ENCODE measurements at regions not wholly inside any gene's neighbourhood (a gene's known extent, or its start where the extent isn't known, plus 50 kb on each side); places are given as distances from the start of the nearest gene placed in this dataset.

GRCh38 chr11:128040603-128041002 is 546.8 kb downstream of the ETS1 start:
- no peak for DNase-seq (ENCODE audit: low read depth in 2 of 2)

DNA sequence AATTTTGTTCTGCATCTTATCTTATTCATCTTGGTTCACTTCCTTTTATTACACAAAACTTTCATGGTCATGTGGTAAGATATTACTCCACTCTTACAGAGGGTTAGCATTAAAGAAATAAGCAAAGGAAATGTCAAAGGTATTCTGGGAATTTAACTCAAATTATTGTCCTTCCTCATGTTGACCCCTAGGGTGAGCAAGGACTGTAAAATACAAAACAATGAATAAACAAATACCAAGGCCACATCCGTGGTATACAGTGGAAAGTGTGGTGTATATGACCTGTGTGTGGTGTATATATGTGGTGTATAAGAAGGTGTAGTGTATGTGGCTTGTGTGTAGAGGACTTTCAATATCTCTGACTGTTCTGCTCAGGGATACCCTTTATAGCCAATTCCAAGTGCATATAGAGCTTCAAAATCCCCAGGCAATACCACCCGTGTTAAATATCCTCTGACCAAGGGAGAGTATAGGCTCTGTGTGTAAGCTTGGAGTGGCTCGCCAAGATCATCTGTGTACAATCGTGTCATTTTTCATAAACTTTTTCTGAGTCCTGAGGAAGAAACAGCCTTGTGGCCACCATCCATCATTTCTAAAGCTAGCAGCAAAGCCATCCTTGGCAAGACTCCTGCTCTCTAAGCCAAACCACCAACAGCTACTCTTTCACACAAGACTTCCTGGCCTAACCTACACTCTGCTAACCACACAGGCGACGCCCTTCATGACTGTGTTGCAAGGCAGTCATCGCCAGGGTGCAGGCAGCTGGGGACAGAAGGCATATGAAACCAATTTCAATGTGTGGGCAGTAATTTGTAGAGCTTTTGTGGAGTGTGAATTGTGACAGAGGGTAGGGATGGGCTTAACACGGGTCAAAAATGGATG is 548.0 kb downstream of the ETS1 start:
- peak; percentile 52 to 53 for DNase-seq (ENCODE audit: low read depth in 2 of 2)

- DNase-seq (ENCODE audit: low read depth in 2 of 2): no peak
Observed at GRCh38 chr11:128036556-128037093, 550.7 kb downstream of the ETS1 start.

- DNase-seq (ENCODE audit: low read depth in 2 of 2): no peak
Observed at GRCh38 chr11:128036006-128036405, 551.4 kb downstream of the ETS1 start.

DNA sequence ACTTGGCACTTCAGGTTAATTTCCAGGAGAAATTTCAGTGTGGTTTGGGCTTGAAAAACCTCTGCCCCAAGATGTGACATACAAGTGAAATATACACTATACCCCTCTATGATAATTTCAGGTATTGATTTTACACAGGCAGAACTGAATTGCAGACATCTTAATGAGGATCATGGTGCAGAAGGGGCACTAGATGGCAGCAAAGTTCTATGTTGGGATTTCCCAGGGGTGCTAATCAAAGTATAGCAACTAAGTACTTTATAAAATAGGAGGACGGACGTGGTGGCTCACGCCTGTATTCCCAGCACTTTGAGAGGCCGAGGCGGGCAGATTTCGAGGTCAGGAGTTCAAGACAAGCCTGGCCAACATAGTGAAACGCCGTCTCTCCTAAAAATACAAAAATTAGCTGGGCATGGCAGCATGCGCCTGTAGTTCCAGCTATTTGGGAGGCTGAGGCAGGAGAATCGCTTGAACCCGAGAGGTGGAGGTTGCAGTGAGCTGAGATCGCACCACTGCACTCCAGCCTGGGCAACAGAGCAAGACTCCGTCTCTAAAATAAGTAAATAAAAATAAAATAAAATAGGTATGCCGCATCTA is 555.7 kb downstream of the ETS1 start:
- peak; percentile 35 to 40 for DNase-seq (ENCODE audit: low read depth in 2 of 2)

DNA sequence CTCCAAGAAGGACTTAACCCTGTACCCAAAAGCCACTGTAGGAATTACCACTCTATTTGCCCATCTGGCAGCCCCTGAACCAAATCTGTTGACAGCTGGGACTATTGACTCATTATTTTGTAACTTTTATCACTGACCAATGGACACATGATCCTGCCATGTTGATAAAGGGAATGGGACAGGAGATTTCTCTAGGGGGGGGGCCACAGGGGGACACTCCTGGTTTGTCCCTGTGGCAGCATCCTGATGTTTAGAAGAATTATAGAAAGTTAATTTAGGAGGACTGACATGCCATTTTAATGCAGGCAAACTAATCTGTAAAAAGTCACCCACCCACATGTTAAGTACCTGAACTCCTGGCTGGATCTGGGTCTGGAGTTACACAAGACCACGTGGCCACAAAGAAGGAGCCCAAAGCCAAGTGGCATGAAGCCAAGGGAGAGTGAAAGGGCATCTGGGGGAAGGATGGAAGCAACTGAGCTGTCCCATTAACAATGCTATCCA is 558.1 kb downstream of the ETS1 start:
- DNase-seq (ENCODE audit: low read depth in 2 of 2): no peak

DNA sequence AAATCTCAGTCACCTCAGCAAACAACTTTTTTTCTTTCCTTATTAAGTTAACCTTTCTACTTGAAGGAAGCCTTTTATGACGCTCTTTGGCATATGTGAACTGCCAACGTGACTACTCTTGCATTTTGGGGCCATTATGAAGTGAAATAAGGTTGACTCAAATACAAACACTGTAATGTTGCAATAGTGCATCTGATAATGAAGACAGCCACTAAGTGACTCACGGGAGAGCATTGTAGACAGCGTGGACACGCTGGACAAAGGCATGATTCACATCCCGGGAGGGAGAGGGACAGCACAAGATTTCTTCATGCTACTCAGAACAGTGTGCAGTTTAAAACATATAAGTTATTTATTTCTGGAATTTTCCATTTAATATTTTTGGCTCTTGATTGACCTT is 560.8 kb downstream of the ETS1 start:
- no peak for DNase-seq (ENCODE audit: low read depth in 2 of 2)

DNA sequence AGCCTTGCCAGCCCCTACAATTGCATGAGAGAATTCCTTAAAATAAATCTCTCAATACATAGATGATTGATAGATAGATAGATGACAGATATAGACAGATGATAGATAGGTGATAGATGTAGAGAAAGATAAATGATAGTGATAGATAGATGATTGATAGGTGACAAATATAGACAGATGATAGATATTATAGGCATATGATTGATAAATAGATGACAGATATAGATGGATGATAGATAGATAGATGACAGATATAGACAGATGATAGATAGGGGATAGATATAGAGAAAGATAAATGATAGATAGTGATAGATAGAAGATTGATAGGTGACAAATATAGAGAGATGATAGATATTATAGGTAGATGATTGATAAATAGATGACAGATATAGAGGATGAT is 564.6 kb downstream of the ETS1 start:
- no peak for DNase-seq (ENCODE audit: low read depth in 2 of 2)

GRCh38 chr11:128022007-128022368 is 565.4 kb downstream of the ETS1 start:
- DNase-seq (ENCODE audit: low read depth in 2 of 2): no peak

GRCh38 chr11:128021349-128022006 is 565.9 kb downstream of the ETS1 start:
- no peak for DNase-seq (ENCODE audit: low read depth in 2 of 2)

DNA sequence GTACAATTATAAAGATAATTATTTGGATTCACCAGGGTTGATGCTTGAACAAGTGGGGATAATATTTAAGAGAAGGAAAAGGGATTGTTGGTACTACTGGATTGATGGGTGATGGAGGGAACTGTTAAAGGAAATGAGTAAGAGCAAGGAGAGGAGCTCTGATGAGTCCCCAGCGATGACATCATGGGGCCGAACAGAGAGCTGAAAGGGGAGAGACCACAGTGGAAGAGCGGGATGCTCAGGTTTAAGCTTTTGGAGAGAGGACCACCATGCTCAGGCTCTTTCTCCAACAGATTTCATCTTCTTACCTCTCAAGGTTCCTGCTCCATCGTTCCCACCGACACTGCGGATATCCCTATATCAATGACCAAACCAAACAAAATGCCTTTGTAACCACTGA is 568.7 kb downstream of the ETS1 start:
- DNase-seq (ENCODE audit: low read depth in 2 of 2): no peak

DNA sequence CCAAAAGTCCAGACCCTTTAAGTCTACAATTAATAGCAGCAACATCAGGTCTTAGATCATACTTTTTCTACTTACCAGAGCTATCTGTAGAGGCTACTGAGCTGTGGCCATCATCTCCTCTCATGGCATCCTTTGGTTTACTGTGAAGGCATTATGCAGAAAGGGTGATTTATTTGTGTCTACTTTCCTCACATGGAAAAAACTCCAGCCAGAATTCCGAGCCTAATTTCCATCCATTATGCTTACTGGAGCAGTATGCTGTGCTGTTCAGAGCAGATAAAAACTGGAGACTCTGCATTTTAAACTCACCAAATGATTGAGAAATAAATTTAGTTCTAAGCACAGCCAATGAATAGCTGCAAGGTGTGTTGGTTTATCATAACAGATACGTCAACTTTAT is 581.8 kb downstream of the ETS1 start:
- no peak for DNase-seq (ENCODE audit: low read depth in 2 of 2)

DNA sequence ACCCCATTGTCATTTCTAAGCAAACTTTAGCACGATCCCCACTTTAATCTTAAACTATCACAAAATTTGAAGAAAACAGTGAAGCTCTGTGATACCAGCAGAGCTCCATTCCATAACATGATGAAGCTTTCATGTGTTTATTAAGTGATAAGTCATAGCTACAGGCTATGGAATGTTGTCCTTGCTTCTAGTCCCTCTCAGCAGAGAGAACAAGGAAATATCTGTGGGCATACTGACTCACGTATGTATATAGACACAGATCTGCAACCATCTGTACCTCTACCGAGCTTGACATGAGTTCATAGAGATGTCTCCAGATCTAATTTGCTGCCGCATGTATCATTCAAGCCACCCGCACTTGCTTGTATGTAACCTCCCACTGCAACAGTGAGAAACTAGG is 588.9 kb downstream of the ETS1 start:
- DNase-seq (ENCODE audit: low read depth in 2 of 2): no peak

GRCh38 chr11:127997594-127997993 is 589.8 kb downstream of the ETS1 start:
- DNase-seq (ENCODE audit: low read depth in 2 of 2): no peak

DNA sequence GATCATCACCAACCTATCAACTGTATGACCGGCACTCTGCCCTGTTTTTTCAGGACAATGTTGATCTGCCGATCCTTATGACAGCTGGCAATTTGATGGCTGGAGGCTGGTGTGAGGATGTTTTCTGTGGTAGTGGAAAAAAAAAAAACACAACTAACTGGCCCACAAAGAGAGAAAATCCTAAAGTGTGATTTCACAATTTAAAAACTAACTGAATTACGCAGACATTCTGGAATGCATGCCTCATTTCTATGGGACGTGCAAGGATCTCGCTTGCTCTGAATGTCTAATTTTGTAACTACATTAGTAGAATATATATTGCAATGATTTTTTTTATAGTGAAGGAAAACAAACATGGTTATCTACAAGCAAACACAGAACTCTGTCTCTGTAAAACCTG is 590.5 kb downstream of the ETS1 start:
- no peak for DNase-seq (ENCODE audit: low read depth in 2 of 2)

- no peak for DNase-seq (ENCODE audit: low read depth in 2 of 2)
Observed at GRCh38 chr11:127995921-127996320, 591.4 kb downstream of the ETS1 start.

DNA sequence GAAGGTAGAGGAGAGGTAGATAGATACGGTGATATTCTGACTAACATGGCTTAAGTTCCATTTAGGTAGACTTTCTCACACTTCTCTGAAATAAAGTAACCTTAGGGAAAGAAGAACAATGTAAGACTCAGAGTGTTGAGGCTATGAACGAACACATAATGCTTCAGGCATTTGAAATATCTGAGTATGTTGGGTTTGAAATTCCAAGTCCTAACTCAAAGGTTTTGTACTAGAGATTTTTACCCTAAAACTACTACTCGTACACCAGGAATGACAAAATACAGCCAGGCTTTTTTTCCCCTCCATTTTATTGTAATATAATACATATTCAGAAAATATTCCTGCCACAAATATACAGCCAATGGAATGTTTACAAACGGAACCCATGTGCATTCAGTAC is 592.6 kb downstream of the ETS1 start:
- DNase-seq (ENCODE audit: low read depth in 2 of 2): no peak

DNA sequence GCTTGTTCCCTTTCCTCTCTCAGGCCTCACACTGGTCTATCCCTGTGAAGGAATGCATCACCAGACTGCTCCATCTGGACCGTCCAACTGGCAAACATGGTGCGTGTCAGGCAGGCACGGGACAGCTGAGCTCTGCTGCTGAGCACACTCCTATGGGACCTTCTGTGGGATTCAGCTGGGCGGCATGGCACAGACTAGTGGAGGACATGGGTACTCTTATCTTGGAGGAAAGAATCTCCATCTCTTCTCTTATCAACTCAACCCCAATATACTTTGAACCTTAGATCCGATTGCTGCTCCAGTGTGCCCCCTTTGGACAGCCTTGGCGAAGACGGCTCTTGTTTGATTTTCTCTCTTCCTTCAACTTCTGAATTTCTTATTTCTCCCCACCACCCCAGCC is 593.6 kb downstream of the ETS1 start:
- no peak for DNase-seq (ENCODE audit: low read depth in 2 of 2)

GRCh38 chr11:127993281-127993680 is 594.1 kb downstream of the ETS1 start:
- DNase-seq (ENCODE audit: low read depth in 2 of 2): no peak

DNA sequence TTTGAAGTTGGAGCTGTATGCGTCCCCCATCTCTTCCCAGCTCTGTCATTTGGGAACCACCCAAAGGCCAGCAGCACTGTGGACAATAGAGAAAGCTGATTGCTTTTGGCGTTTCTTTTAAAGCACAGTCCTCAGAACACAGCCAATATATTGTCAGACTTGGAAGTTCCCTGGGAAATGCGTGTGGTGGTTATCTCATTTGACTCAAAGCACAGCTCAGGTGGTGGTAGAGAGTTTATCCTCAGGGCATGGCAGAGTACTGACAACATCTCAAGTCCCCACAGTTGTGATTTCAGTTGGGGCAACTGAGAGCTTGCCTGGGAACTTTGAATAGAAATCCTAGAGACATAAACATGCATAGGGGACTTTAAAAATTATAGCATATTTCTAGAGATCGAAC is 601.3 kb downstream of the ETS1 start:
- DNase-seq (ENCODE audit: low read depth in 2 of 2): no peak

- DNase-seq (ENCODE audit: low read depth in 2 of 2): no peak
Observed at GRCh38 chr11:127972816-127973215, 614.5 kb downstream of the ETS1 start.

DNA sequence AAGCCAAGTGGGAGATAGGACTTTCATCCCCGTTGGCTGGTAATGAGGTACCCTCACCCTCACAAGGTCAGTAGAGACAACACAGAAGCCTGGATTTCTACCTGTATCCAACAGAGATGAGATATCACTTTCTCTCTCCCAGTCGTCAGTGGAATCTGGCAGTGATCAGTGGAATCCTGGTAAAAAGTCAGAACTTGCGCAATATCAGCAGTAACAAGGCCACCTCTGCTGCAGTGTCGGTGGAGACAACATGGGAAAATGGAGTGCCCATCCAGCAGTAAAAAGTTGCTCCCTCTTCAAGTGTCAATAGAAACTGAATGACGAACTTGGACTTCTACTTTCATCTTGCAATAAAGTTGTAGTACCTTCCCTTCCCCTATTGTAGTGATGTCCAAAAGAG is 615.9 kb downstream of the ETS1 start:
- DNase-seq (ENCODE audit: low read depth in 2 of 2): no peak

- no peak for DNase-seq (ENCODE audit: low read depth in 2 of 2)
Observed at GRCh38 chr11:127966821-127967220, 620.5 kb downstream of the ETS1 start.
